SU-DHL-6 (cell line): ENCODE measurements at regions not wholly inside any gene's neighbourhood (a gene's known extent, or its start where the extent isn't known, plus 50 kb on each side); places are given as distances from the start of the nearest gene placed in this dataset.

ENCODE experiments used
- CTCF ChIP-seq: fragments of 200-600 bp; sonication (generic); IDR thresholded peaks from one replicate; pipeline ENCODE4 v1.5.1; 2017; ENCODE audit warnings: antibody characterized with exemption, mild to moderate bottlenecking, low read length, moderate library complexity; ENCODE audit not compliant: insufficient read depth, poor library complexity, severe bottlenecking
- EZH2phosphoT487 ChIP-seq: fragments of 200-600 bp; sonication (generic), shearing (Covaris generic); conservative IDR thresholded peaks from 2 replicates; pipeline ENCODE4 v1.6.1; 2018; ENCODE audit warnings: mild to moderate bottlenecking, antibody characterized with exemption, low read length, moderate library complexity, mixed read lengths

- TF ChIP-seq CTCF, result no peak
- TF ChIP-seq EZH2phosphoT487, result no peak
Observed at GRCh38 chr6:9140172-9140571, 704.8 kb upstream of the SLC35B3 start.
